ENCODE measurements at regions not wholly inside any gene's neighbourhood (a gene's known extent, or its start where the extent isn't known, plus 50 kb on each side); places are given as distances from the start of the nearest gene placed in this dataset.

DNA sequence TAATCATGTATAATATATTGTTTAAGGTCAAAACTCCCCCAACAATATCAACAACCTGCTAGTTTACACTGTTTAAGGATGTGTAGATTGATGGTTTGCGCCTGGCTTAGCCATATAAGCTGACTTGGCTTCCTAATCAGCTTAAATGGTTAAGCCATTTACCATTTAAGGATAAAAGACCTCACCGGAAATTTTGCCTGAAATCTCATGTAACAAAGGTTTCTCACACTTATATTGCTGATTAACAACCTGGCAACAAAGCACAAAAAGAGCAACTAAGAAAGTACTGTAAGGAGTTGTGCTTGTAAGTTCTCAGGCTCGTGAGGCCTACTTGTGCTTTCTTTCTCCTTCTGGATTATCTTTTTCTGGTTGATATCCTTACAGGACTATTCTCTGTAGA is 485.2 kb downstream of the GABRG1 start:
- DNase-seq: no peak

DNA sequence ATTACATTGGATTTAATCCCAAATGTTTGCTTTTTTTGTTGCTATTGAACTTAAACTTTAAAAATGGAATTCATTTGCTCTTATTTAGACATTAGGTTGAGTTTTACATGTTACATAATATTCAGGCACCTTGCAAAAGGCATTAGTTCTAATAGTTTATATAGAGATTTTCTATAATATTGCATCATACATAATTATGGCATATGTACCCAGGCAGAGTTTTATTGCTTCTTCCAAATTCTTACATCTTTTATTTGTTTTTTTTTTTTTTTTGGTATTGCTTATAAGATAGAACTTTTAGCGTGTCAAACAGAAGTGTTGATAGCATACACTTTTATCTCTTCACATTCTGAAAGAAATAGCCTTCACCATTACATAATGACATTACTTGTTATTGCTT is 487.7 kb downstream of the GABRG1 start:
- DNase-seq: no peak

DNA sequence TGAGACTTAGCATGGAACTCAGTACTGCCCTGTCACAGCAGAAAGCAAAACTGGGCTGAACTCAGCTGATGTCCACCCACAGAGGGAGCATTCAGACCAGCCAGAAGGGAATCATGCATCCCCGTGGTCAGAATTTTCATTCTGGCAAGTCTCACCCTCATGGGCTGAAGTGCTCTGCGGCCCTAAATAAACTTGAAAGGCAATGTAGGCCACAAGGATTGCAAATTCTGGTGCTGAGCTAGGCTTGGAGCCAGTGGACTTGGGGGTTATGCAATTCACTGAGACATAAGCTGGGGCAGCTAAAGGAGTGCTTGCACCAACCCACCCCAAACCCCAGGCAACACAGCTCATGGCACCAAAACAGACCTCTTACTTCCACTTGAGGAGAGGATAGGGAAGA is 494.1 kb downstream of the GABRG1 start:
- no peak for DNase-seq

DNA sequence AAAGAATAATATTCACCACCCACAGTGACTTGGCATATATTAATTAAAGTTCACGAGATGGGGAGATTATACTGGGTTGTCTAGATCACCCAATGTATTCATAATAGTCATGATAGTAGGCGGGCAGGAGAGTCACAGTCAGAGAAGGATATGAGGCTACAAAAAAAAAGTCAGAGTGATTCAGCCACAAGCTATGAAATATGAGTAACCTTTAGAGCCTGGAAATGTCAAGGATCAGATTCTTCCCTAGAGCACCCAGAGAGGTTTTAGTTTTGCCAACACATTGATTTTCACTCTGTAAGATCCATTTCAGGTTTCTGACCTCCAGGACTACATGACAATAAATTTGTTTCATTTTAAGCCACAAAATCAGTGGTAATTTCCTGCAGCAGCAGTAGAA is 501.9 kb downstream of the GABRG1 start:
- DNase-seq: no peak

DNA sequence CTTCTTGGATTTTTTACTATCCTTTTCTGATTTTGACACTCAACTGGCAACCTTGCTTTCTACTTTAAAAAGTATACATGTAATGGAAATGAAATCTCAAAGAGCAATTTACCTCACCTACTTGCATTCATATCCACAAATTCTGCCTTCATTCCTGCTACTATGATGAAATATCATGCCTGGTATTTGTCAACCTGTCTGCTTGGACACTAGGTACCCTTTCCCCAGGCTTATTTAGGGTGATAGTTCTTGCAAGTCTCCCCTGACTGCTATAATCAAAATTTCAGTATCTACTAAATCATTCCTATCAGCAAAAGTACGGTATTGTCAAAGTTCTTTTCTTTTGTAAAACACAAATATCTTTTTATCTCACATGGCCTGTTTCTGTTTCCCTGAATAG is 503.0 kb downstream of the GABRG1 start:
- DNase-seq: no peak

DNA sequence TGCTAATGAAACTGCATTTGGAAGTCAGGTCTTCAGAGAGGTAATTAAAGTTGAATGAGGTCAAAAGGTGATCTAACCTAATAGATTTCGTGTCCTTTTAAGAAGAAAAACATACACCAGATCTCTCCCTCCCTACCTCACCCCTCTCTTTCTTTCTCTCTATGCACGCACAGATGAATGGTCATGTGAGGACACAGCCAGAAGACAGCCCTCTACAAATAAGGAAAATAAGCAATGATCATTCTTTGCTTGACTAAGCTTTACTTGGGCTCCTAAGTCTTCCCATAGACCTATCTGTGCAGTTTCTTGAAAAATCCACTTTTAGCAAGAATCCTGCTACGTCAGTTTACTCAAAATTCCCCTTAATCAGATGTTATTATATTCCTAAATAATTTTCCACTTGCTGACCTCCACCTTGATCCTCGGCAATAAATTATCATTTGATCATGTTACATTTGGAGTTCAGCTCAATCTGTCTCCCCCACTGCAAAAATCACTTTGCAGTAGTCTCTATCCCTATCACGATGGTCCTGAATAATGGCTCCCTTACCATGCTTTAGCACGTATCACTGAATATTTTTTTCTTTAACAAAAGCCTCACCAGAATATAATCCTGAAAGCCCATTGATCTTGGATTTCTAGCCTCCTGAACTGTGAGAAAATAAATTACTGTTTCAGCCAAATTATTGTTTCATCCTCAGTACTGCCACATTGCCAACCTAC is 527.3 kb downstream of the GABRG1 start:
- no peak for DNase-seq

DNA sequence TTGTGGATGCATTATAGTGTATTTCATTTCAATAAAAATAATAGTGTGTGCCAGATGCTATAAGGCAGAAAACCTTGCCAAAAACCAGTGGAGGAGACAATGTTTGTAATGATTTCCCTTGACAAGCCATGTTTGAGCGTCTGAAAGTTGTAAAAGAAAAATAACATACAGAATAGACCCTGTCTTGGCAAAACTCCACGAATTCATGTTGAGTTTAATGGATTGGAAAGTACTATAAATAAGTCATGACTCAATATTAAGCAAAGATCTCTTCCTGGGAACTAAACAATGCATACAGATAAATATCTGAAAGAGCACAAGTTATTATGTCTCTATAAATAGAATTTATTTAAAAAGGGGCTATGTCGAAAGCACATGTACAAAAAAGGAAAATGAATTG is 543.5 kb downstream of the GABRG1 start:
- DNase-seq: peak in 1 of 2 experiments; percentile 64

DNA sequence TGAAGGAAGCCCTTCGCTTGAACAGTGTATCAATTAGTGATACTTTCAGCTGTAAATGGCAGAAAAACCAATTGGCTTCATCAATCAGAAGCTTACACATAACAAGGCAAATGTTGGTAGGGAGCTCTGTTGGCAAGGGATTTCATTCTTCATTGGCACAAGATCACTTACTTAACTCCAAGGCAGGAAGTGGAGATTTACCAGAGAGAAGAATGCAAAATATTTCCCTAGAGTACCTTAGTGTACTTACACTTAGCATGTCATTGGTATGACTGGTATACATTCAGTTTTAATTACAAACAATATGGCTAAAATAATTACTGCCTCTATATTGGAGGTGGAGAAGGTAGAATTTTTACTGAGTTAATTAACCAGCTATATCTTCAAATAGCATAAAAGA is 545.0 kb downstream of the GABRG1 start:
- DNase-seq: no peak

DNA sequence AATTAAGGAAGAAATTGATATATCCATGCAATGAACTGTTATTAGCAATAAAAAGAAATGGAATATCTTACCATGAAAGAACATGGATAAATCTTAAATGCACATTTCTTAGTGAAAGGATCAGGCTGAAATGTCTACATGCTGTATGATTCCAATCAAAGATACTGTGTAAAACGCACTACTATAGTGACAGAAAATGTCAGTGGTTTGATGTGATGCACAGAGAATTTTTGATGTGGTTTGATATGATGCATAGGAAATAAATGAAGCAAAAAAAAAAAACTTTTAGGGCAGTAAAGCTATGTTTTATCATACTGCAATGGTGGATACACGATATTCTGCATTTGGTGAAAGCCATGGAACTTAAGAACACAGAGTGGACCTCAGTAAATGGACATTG is 547.6 kb downstream of the GABRG1 start:
- DNase-seq: no peak

DNA sequence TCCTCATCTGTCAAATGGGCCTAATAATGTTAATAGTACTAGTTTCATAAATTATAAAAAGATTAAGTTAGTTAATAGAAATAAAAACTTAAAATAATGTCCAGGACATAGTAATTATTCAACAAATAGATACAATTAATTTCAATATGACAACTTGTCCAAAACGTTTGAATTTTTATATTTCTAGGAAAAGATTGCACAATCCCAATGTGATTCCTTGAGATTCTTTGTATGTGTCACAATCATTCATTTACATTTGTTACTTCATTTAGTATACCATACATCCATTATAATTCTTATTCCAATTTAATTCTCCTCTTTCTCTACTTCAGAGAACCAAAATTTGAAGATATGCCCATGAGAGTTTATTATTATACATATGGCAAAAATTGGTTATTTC is 554.2 kb downstream of the GABRG1 start:
- DNase-seq: no peak

DNA sequence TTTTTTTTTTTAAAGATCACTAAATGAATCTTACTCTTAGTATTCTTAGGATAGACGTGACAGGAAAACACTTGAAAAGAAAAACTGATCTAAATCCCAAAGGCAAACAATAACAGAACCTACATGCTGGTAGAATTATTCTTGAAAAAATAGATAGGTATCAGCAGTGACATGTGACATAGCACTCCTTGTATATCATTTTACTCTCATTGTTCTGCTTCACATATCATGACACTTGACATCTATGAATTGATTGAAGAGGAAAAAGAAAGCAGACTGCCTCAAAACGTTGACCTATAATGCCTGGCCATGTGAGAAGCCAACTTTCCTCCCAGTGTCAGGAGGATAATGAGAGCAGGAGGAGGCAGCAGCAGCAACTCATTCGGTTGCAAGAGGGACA is 555.2 kb downstream of the GABRG1 start:
- no peak for DNase-seq

DNA sequence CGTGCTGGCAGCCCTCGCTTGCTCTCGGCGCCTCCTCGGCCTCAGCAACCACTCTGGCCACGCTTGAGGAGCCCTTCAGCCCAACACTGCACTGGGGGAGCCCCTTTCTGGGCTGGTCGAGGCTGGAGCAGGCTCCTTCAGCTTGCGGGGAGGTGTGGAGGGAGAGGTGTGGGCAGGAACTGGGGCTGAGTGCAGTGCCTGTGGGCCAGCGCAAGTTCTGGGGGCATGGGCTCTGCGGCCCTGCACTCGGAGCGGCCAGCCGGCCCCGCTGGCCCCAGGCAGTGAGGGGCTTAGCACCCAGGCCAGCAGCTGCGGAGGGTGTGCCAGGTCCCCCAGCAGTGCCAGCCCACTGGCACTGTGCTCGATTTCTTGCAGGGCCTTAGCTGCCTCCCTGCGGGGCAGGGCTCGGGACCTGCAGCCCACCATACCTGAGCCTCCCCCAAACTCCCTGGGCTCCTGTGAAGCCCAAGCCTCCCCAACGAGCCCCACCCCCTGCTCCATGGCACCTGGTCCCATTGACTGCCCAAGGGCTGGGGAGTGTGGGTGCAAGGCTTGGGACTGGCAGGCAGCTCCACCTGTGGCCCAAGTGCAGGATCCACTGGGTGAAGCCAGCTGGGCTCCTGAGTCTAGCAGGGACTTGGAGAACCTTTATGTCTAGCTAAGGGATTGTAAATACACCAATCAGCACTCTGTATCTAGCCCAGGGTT is 556.8 kb downstream of the GABRG1 start:
- DNase-seq: no peak

DNA sequence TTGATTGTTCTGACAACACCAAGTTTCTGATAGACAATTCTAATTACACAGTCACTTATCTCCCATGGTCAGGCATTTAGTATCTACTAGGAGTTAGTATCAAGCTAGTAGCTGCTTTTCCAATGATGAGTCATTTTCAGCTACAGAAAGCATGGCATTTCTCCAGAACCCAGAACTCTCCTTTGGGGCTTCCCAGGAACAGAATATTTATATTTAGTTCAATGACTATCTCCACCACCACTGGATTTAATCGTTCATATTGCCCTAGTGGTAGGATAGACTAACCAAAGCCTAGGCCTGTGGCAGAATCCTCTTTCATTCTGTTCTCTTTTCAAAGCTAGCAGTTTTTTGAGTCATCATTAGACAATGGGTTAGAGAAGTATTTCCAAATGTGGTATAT is 569.4 kb downstream of the GABRG1 start:
- no peak for DNase-seq

DNA sequence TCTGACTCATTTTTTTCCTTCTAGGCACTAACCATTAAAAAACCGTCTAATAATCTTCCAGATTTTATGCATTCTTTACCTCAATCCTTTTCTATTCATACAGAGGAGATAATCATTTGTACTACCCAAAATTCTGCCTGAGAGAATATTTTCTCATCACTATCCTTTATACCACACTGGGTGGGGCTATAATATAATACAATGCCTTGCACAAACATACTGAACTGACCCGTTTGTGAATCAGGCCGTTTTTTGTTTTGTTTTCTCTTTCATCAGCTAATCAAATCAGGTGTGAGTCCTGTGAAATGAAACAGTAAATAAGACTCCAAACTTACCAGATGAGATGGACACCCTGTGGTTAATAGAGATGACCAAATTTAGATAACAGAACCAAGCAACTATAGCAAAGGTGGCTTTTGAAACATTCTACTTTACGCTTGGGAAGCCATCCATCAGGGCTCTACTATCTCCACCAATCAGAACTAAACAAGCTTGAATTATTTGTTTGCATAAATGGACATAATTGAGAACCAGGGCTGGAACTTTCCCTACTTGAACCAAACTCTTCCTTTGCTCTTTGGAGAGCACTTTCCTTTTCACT is 573.0 kb downstream of the GABRG1 start:
- no peak for DNase-seq

DNA sequence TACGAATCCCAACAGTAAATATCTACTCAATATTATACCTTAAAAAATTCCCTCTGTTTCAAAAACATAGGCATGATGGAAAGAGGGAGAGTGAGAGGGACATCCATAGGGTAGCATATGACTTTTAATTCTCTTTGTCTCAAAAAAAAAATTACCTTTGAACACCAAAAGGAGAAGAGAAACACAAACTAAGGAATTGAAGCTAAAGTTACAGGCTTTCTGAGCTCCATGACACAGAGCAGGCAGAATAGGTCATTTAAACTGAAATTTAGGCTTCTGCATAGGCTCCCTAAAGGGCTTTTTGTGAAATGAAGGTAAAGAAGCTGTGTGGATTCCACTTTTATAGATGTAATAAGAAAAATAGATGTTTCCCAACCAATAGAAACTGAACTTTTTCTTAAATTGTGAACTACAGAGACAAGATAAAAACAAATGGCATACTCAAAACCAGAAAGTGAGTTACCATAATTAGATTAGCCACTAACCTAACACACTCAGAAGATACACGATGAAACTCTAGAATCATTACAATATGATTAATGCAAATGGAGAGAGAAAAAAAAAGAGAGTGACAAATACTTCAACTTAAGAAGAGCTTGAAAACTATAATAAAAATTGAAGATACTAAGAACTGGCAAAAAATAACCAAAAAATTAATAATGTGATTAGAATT is 584.6 kb downstream of the GABRG1 start:
- no peak for DNase-seq

DNA sequence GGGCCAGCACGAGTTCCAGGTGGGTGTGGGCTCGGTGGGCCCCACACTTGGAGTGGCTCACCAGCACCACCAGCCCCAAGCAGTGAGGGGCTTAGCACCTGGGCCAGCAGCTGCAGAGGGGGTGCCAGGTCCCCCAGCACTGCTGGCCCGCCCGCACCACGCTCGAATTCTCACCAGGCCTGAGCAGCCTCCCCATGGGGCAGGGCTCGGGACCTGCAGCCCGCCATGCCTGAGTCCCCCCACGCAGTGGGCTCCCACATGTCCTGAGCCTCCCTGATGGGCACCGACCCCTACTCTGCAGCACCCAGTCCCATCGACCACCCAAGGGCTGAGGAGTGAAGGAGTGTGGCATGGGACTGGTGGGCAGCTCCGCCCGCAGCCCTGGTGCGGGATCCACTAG is 593.4 kb downstream of the GABRG1 start:
- DNase-seq: no peak

DNA sequence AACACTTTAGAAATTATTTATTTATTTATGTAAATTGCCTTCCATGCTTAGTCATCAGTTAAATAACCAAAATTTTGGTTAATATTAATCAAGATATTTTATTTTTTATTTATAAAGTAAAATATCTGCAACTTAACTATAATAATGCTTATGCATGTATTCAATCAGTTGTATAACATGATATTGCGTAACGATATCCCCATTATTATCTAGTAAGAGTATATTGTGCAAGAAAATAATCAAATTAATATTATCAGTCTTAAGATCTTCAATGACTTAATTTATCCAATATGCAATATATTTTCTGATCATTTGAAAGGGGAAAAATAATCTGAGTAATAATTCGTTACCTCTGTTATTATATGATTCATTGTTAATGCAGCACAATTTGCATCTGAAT is 596.7 kb downstream of the GABRG1 start:
- DNase-seq: no peak

DNA sequence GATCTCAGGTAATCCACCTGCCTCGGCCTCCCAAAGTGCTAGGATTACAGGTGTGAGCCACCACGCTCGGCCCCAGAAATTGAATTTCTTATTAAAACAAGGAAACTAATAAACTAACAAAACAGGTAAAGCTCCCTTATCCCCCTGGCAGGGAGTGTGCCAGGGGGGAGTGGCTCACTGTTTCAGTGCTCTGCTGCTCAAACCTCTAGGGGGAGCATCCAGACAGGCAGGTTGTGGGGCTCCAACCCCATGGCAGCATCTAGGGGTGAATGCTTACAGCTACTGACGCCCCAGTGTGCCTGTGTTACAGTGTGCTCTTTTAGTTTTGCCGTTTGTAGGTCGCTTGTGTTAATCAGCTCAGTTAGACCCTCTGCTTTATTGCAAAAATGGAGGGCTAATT is 605.0 kb downstream of the GABRG1 start:
- DNase-seq: no peak

DNA sequence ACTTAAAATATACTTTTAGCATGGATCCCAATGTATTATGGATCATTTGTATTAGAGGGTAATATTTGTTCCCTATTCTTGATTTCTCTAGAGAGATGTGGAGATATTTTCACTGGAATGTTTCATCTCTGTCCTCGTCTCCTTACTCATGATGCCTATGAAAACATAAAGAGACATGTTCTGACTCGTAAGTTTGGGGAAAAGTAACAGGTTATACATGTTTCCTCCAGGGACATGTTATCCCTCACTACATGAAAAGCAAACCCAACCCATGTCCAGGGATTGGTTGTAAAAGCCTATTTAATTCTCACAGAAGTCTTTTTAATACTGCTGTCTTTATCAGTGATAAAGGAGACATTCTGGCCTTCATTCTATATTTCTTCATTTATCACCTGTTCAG is 621.4 kb downstream of the GABRG1 start:
- no peak for DNase-seq

DNA sequence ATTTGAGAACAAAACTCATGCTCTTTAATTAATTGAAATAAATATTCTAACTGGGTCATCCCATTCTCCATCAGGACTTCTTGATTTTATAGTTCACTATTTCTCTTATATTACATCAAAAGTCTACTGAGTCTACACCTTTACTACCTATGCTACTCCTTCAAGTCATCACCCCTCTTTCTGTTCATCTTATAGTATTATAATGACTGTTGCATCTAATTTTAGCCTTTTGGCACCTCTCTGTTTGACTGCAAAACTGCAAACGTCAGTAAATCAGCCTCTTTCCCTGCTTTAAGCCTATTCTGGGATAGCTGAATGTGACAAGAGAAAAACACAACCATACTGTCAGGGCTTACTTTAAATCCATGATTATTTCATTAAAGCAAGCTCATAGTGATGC is 639.1 kb downstream of the GABRG1 start:
- DNase-seq: no peak

DNA sequence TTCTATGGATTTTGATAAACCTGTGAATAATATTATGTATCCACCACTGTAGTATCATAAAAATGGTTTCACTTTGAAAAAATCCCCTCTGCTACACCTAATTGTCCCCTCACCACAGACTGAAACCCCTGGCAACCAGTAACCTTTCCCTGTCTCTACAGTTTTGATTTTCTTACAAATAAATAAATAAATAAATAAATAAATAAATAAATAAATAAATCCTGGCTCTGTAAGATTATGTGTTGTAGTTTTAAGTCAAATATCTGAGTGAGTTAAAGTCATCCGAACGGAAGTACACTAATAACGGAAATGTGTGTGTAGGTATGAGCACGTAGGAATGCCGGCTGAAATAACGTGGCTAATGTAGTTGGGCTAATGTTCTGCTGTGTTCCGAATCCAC is 641.5 kb downstream of the GABRG1 start:
- no peak for DNase-seq

DNA sequence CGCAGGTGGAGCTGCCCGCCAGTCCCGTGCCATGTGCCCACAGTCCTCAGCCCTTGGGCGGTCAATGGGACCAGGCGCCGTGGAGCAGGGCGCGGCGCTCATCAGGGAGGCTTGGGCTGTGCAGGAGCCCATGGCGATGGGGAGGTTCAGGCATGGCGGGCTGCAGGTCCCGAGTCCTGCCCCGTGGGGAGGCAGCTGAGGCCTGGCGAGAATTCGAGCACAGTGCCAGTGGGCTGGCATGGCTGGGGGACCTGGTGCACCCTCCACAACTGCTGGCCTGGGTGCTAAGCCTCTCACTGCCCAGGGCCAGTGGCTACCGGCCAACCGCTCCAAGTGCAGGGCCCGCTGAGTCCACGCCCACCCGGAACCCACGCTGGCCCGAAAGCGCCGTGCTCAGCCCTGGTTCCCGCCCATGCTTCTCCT is 646.5 kb downstream of the GABRG1 start:
- DNase-seq: no peak

DNA sequence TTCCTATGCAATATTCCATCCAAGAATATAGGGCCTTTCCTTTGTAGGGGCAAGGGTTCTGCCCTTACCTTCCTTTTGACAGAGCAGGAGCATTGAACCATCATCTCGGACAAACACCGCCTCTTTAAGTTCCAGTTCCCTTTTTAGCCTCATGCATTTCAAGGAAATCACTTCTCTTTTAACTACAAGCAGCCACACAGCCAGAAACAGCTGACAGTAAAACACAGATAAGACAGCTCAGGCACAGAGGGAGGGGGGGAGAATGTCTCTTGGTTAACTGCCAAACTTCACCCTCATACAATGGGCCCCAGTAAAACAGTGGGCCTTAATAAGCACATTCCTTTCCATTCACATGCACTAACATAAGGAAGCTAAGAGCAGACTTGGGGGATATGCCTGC is 648.3 kb downstream of the GABRG1 start:
- DNase-seq: no peak

DNA sequence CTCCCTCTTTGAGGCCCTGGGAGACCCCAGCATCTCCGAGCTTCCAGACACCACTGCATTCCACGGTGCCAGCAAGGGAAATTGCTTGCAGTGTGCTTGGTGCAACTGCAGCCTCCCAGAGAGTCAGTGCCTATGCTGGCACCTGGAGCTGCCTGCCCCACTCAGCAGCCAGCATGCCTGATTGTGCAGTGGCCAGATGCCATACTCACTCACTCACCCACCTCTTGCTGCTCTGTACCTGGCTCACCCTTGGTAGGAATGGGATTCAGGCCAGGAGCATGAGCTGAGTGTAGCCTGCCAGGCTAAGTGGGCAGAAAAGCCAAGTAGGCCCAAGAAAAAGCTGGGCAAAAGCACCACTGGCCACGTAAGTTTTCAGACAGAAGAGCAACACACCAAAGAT is 651.4 kb downstream of the GABRG1 start:
- no peak for DNase-seq

Measured in NCI-H2081 (cell line).